DND-41 (cell line): ENCODE measurements at regions not wholly inside any gene's neighbourhood (a gene's known extent, or its start where the extent isn't known, plus 50 kb on each side); places are given as distances from the start of the nearest gene placed in this dataset.

Source experiments
- ATAC-seq: fragments of 200-7000 bp; cut with Tn5 transposase; 3 replicates; pipeline ENCODE4 v1.9.1; 2021; ENCODE audit warnings: low read depth; ENCODE audit not compliant: insufficient read depth
- DNase-seq: peaks from one replicate; pipeline ENCODE4 v3.0.0-alpha.2; 2020
- H2AFZ ChIP-seq: 2 replicates; pipeline ENCODE4 v1.6.0; 2012; ENCODE audit warnings: low read depth, low read length
- H3K27ac ChIP-seq: 2 replicates; pipeline ENCODE4 v1.5.1; 2012; ENCODE audit warnings: low read length, inconsistent platforms
- H3K27me3 ChIP-seq: fragments of 200-600 bp; sonication (generic); 2 replicates; pipeline ENCODE4 v1.6.0; 2012; ENCODE audit warnings: low read length, mild to moderate bottlenecking, inconsistent platforms; ENCODE audit not compliant: insufficient read depth, poor library complexity
- H3K36me3 ChIP-seq: 2 replicates; pipeline ENCODE4 v1.5.1; 2012; ENCODE audit warnings: low read length, inconsistent platforms; ENCODE audit not compliant: insufficient read depth
- H3K4me1 ChIP-seq: 2 replicates; pipeline ENCODE4 v1.5.1; 2012; ENCODE audit warnings: mild to moderate bottlenecking, low read length; ENCODE audit not compliant: insufficient read depth
- H3K4me2 ChIP-seq: 2 replicates; pipeline ENCODE4 v1.6.0; 2012; ENCODE audit warnings: mild to moderate bottlenecking, moderate library complexity, low read length, inconsistent platforms; ENCODE audit not compliant: insufficient read depth
- H3K4me3 ChIP-seq, 2 experiments: fragments of 200-600 bp in 1 of 2; shearing (Covaris generic) in 1 of 2; 2 replicates each; pipeline ENCODE4 v1.5.1; 2012 to 2016; ENCODE audit warnings: inconsistent platforms in 2 of 2, low read length in 2 of 2, mild to moderate bottlenecking in 2 of 2, low read depth in 1 of 2, moderate library complexity in 1 of 2
- H3K79me2 ChIP-seq: 2 replicates; pipeline ENCODE4 v1.6.0; 2012; ENCODE audit warnings: low read length, inconsistent platforms; ENCODE audit not compliant: insufficient read depth
- H3K9ac ChIP-seq: 2 replicates; pipeline ENCODE4 v1.6.0; 2012; ENCODE audit warnings: low read depth, mild to moderate bottlenecking, inconsistent platforms, low read length, moderate library complexity
- H3K9me3 ChIP-seq: 2 replicates; pipeline ENCODE4 v1.5.1; 2012; ENCODE audit warnings: low read length, moderate library complexity, mild to moderate bottlenecking, inconsistent platforms; ENCODE audit not compliant: insufficient read depth, severe bottlenecking
- H4K20me1 ChIP-seq: 2 replicates; pipeline ENCODE4 v1.6.0; 2012; ENCODE audit warnings: low read length; ENCODE audit not compliant: insufficient read depth
- CTCF ChIP-seq: IDR thresholded peaks from 2 replicates; pipeline ENCODE4 v1.5.1; 2012; ENCODE audit warnings: borderline replicate concordance, low read length, moderate library complexity, mild to moderate bottlenecking; ENCODE audit not compliant: poor library complexity, severe bottlenecking; ENCODE audit errors: extremely low read depth
- EZH2 ChIP-seq: IDR thresholded peaks from 3 replicates; pipeline ENCODE4 v1.6.1; 2012; ENCODE audit warnings: borderline replicate concordance, low read depth, mild to moderate bottlenecking, moderate library complexity, low read length, inconsistent platforms; ENCODE audit not compliant: severe bottlenecking

DNA sequence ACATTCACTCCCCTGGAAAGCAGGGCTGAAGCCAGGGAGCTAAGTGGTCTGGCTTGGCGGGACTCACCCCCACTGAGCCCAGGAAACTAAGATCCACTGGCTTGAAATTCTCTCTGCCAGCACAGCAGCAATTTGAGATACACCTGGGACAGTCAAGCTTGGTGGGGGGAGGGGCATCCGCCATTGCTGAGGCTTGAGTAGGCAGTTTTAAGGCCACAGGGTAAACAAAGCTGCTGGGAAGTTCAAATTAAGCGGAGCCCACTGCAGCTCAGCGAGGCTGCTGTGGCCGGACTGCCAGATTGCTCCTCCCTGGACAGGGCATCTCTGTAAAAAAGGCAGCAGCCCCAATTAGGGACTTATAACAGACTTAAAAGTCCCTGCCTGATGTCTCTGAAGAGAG, 108.2 kb upstream of the FAM13C start:
- no peaks in the 10 kb centered on the region for H4K20me1 ChIP-seq
- TF ChIP-seq EZH2 (no peak), CTCF (no peak)

DNA sequence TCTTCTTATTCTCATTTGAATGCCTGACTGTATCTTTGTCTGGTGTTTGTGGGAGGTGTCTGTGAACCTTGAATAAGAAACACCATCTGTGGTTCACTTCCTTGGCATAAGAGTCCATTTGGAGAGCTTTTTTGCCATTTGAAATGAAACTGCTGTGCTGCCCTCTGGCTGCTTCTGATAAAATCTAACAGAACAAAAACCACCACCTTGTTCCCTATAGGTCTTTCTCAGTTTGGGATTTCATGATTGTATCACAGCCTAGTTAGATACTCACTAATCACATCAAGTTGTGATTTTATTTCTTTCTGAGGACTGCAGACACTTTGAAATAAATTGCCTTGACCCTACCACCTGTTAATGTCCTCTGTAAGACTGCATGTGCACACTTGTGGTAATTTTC, 102.7 kb upstream of the FAM13C start:
- DNase-seq = no peak
- no peak for ATAC-seq
- Histone ChIP-seq H2AFZ (no peak overlapping the region), H3K27me3 (no peaks in the 10 kb centered on the region), H3K4me3 (no peak overlapping the region), H4K20me1 (no peaks in the 10 kb centered on the region), H3K27ac (no peak overlapping the region), H3K9me3 (no peaks in the 10 kb centered on the region), H3K36me3 (no peaks in the 10 kb centered on the region), H3K9ac (no peak overlapping the region), H3K4me2 (no peak overlapping the region), H3K79me2 (no peaks in the 10 kb centered on the region), H3K4me1 (no peaks in the 10 kb centered on the region)
- TF ChIP-seq CTCF (no peak), EZH2 (no peak)

More for the DNA sequence above, 108.2 kb upstream of the FAM13C start:
- no peaks in the 10 kb centered on the region for H3K4me1 ChIP-seq
- DNase-seq (no peak), ATAC-seq (no peak)
- no peak overlapping the region for H3K27ac ChIP-seq
- no peaks in the 10 kb centered on the region for H3K27me3 ChIP-seq
- H3K4me2 ChIP-seq = no peak overlapping the region
- H2AFZ ChIP-seq = no peak overlapping the region
- no peak overlapping the region for H3K9ac ChIP-seq
- no peak overlapping the region for H3K4me3 ChIP-seq
- no peaks in the 10 kb centered on the region for H3K79me2 ChIP-seq
- H3K9me3 ChIP-seq = no peaks in the 10 kb centered on the region
- H3K36me3 ChIP-seq = no peaks in the 10 kb centered on the region

DNA sequence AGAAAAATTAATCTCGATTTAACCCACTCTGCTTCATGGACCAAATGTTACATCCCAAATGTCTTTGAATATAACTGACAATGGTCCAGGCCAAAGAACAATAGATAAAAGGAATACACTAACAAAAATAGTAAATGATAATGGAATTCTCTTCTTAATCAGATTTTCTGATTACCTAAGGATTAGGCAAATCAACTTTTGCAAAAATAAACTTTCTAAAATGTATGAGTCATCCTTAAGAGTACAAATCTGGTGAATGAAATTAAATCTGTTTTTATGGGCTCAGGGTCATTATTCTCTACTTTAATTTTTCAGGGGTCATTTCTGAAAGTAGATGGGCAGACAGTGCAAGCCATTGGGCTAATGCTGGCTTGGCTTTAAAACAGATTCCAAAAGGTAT, 102.1 kb upstream of the FAM13C start:
- no peaks in the 10 kb centered on the region for H3K36me3 ChIP-seq
- H3K4me3 ChIP-seq = no peak overlapping the region
- no peak overlapping the region for H2AFZ ChIP-seq
- H3K4me1 ChIP-seq = no peaks in the 10 kb centered on the region
- H4K20me1 ChIP-seq = no peaks in the 10 kb centered on the region
- H3K9me3 ChIP-seq = no peaks in the 10 kb centered on the region
- no peak overlapping the region for H3K4me2 ChIP-seq
- ATAC-seq (no peak), DNase-seq (no peak)
- TF ChIP-seq CTCF (no peak), EZH2 (no peak)
- no peak overlapping the region for H3K27ac ChIP-seq
- no peak overlapping the region for H3K9ac ChIP-seq
- H3K79me2 ChIP-seq = no peaks in the 10 kb centered on the region
- H3K27me3 ChIP-seq = no peaks in the 10 kb centered on the region

DNA sequence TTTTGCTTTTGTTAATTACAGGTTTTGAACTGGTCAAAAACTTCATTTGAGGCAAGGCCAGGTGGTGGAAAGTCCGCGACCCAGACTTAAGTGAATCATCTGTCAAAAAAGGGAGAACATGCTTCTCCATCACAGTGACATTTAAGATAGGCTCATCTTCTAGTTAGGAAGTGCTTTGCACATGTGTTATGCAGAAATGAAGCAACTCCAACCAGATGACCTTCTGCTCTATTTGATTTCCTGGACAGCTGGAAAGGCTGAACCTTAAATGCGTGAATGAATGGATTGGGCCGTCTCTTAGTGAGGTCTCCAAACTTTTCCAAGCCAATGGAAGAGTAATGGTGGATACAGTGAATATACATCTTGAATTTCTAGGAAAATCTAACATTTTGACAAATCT, 101.6 kb upstream of the FAM13C start:
- no peak for ATAC-seq
- Histone ChIP-seq H3K36me3 (no peaks in the 10 kb centered on the region), H3K4me3 (no peak overlapping the region), H2AFZ (no peak overlapping the region), H3K9me3 (no peaks in the 10 kb centered on the region), H3K27ac (no peak overlapping the region), H3K9ac (no peak overlapping the region), H3K79me2 (no peaks in the 10 kb centered on the region), H3K27me3 (no peaks in the 10 kb centered on the region), H3K4me1 (no peaks in the 10 kb centered on the region), H3K4me2 (no peak overlapping the region), H4K20me1 (no peaks in the 10 kb centered on the region)
- TF ChIP-seq CTCF (no peak), EZH2 (no peak)
- DNase-seq = no peak
